KMS-11 (cell line): ENCODE measurements at regions not wholly inside any gene's neighbourhood (a gene's known extent, or its start where the extent isn't known, plus 50 kb on each side); places are given as distances from the start of the nearest gene placed in this dataset.

Experiments
- H2AFZ ChIP-seq: fragments of 200-600 bp; sonication (generic); 2 replicates; pipeline ENCODE4 v1.6.1; 2016; ENCODE audit warnings: antibody characterized with exemption, mixed run types, low read depth
- H3K27ac ChIP-seq: fragments of 200-600 bp; sonication (generic); 2 replicates; pipeline ENCODE4 v1.6.1; 2016; ENCODE audit warnings: mild to moderate bottlenecking, mixed run types
- H3K27me3 ChIP-seq: fragments of 200-600 bp; sonication (generic); 2 replicates; pipeline ENCODE4 v1.6.1; 2017; ENCODE audit warnings: mild to moderate bottlenecking, low read depth, mixed run types, moderate library complexity; ENCODE audit not compliant: insufficient read depth
- H3K36me3 ChIP-seq: fragments of 200-600 bp; sonication (generic); 2 replicates; pipeline ENCODE4 v1.6.1; 2017; ENCODE audit warnings: mild to moderate bottlenecking, mixed run types; ENCODE audit not compliant: insufficient read depth
- H3K4me1 ChIP-seq: fragments of 200-600 bp; sonication (generic); 2 replicates; pipeline ENCODE4 v1.6.1; 2016; ENCODE audit warnings: mild to moderate bottlenecking, low read depth, mixed run types; ENCODE audit not compliant: poor library complexity, severe bottlenecking
- H3K4me2 ChIP-seq: fragments of 200-600 bp; sonication (generic); 2 replicates; pipeline ENCODE4 v1.7.0; 2016; ENCODE audit warnings: mild to moderate bottlenecking, mixed run types
- H3K4me3 ChIP-seq: fragments of 200-600 bp; sonication (generic); IDR thresholded peaks from 2 replicates; pipeline ENCODE4 v1.6.1; 2017; ENCODE audit warnings: low read depth, low read length, mixed read lengths; ENCODE audit not compliant: insufficient read depth
- H3K79me2 ChIP-seq: fragments of 200-600 bp; sonication (generic); 2 replicates; pipeline ENCODE4 v1.6.1; 2016; ENCODE audit warnings: low read depth, mixed run types; ENCODE audit not compliant: insufficient read depth
- H3K9ac ChIP-seq: fragments of 200-600 bp; sonication (generic); 2 replicates; pipeline ENCODE4 v1.6.1; 2016; ENCODE audit warnings: mild to moderate bottlenecking, mixed run types
- H4K20me1 ChIP-seq: fragments of 200-600 bp; sonication (generic); 2 replicates; pipeline ENCODE4 v1.6.1; 2016; ENCODE audit warnings: mild to moderate bottlenecking, mixed run types; ENCODE audit not compliant: insufficient read depth
- CTCF ChIP-seq: fragments of 200-600 bp; sonication (generic); conservative IDR thresholded peaks from 2 replicates; pipeline ENCODE4 v1.6.1; 2017; ENCODE audit warnings: low read depth, mild to moderate bottlenecking, antibody characterized with exemption, low read length, moderate library complexity, mixed read lengths

GRCh38 chr20:50301165-50301564 lies 110.5 kb downstream of the CEBPB start:
- TF ChIP-seq CTCF, result no peak
- H4K20me1 ChIP-seq, result no peaks in the 10 kb centered on the region
- no peaks in the 10 kb centered on the region for H3K4me1 ChIP-seq
- no peak overlapping the region for H3K9ac ChIP-seq
- H3K27me3 ChIP-seq, result peaks cover 83% of the 10 kb centered on the region
- no peak overlapping the region for H2AFZ ChIP-seq
- no peak overlapping the region for H3K27ac ChIP-seq
- no peaks in the 10 kb centered on the region for H3K79me2 ChIP-seq
- no peak overlapping the region for H3K4me2 ChIP-seq
- H3K36me3 ChIP-seq, result no peaks in the 10 kb centered on the region
- H3K4me3 ChIP-seq, result no peak overlapping the region

- H3K27ac ChIP-seq, result no peak overlapping the region
- H3K36me3 ChIP-seq, result no peaks in the 10 kb centered on the region
- peaks cover 77% of the 10 kb centered on the region for H3K27me3 ChIP-seq
- no peak overlapping the region for H3K9ac ChIP-seq
- H3K79me2 ChIP-seq, result no peaks in the 10 kb centered on the region
- no peak overlapping the region for H3K4me3 ChIP-seq
- no peak overlapping the region for H3K4me2 ChIP-seq
- H2AFZ ChIP-seq, result no peak overlapping the region
- H3K4me1 ChIP-seq, result no peaks in the 10 kb centered on the region
- no peak for TF ChIP-seq CTCF
- H4K20me1 ChIP-seq, result no peaks in the 10 kb centered on the region
These were observed 111.1 kb downstream of the CEBPB start for GRCh38 chr20:50301712-50302111.

DNA sequence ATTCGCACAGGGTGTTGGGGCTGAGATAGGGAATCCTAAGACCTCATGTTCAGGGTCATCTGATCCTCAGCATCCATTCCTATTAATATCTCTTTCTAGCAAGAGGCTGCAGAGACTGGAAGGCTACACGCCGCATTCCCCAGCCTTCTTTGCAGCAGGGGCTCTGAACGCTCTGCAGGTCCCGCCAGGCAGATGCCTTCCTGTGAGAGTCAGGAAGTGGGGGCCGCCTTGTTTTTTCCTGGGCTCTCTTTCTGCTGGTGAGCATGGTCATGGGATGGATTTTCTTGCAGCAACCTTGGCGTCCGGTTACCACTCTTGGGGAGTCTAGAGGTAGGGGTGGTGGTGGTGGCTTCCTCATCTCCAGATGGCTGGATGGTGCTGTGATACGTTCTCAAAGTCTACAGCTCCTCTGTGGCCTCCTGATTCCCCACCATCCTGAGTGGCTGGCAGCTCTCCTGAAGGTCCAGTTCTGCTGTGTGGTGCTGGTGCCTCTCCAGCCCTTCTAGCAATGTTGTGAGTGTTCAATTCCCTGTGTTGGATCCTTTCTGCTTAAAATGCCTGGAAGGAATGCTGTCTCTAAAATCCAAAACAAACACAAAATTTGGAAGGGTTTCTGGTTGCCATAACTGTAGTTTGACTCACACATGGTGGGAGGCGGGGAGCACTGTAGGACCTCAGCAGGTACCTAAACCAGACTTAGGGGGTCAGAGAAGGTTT lies 111.9 kb downstream of the CEBPB start:
- Histone ChIP-seq H3K36me3 (no peaks in the 10 kb centered on the region), H3K27me3 (peaks cover 69% of the 10 kb centered on the region), H3K4me1 (no peaks in the 10 kb centered on the region), H3K4me3 (no peak overlapping the region), H3K79me2 (no peaks in the 10 kb centered on the region), H3K4me2 (no peak overlapping the region), H4K20me1 (no peaks in the 10 kb centered on the region), H3K27ac (no peak overlapping the region), H2AFZ (no peak overlapping the region), H3K9ac (no peak overlapping the region)
- no peak for TF ChIP-seq CTCF

GRCh38 chr20:50303573-50304500 lies 113.2 kb downstream of the CEBPB start:
- TF ChIP-seq CTCF, result no peak
- H3K4me2 ChIP-seq, result no peak overlapping the region

More at GRCh38 chr20:50303573-50304500, 113.2 kb downstream of the CEBPB start:
- no peaks in the 10 kb centered on the region for H3K36me3 ChIP-seq
- peaks cover 56% of the 10 kb centered on the region for H3K27me3 ChIP-seq
- no peak overlapping the region for H2AFZ ChIP-seq
- H4K20me1 ChIP-seq, result no peaks in the 10 kb centered on the region
- no peak overlapping the region for H3K27ac ChIP-seq
- H3K4me3 ChIP-seq, result no peak overlapping the region
- no peak overlapping the region for H3K9ac ChIP-seq
- H3K4me1 ChIP-seq, result no peaks in the 10 kb centered on the region
- H3K79me2 ChIP-seq, result no peaks in the 10 kb centered on the region
